Keratinocyte (primary cell): ENCODE measurements at regions not wholly inside any gene's neighbourhood (a gene's known extent, or its start where the extent isn't known, plus 50 kb on each side); places are given as distances from the start of the nearest gene placed in this dataset.

Source experiments
- EZH2 ChIP-seq: IDR thresholded peaks from one replicate; pipeline ENCODE4 v1.6.1; 2012; ENCODE audit warnings: inconsistent platforms, mild to moderate bottlenecking, low read length, moderate library complexity
- TF ChIP-seq, protein P1 (sequence below), 3 experiments: IDR thresholded peaks in 1 of 3; conservative IDR thresholded peaks in 1 of 3; optimal IDR thresholded peaks in 1 of 3; 2 replicates in 2 of 3; 3 replicates in 1 of 3; pipeline versions ENCODE3 to v1.5.1; 2011; ENCODE audit warnings: low read length in 3 of 3, mild to moderate bottlenecking in 3 of 3, moderate library complexity in 2 of 3, control low read depth in 1 of 3, inconsistent platforms in 1 of 3; ENCODE audit not compliant: insufficient read depth in 2 of 3; ENCODE audit errors: extremely low read depth in 1 of 3

DNA sequence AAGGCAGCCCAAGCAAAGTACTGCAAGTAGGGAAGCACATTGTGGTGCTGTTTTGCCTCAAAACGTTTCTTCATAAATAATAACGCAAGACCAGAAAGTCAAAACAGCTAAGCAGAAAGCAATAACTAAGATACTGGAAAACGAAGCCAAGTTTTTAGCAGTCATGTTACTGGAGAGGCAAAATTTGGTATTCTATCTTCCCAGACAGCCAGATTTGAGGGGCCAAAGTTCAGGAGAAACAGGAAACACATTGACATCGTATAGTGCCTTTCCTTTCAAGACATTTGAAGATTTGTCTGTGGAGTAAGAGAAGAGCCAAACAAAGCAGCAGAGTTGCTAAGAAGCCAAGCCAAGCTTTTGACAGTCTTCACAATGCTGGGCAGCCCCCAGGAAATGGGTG is 843.6 kb upstream of the NECTIN3 start:
- TF ChIP-seq, protein P1, sequence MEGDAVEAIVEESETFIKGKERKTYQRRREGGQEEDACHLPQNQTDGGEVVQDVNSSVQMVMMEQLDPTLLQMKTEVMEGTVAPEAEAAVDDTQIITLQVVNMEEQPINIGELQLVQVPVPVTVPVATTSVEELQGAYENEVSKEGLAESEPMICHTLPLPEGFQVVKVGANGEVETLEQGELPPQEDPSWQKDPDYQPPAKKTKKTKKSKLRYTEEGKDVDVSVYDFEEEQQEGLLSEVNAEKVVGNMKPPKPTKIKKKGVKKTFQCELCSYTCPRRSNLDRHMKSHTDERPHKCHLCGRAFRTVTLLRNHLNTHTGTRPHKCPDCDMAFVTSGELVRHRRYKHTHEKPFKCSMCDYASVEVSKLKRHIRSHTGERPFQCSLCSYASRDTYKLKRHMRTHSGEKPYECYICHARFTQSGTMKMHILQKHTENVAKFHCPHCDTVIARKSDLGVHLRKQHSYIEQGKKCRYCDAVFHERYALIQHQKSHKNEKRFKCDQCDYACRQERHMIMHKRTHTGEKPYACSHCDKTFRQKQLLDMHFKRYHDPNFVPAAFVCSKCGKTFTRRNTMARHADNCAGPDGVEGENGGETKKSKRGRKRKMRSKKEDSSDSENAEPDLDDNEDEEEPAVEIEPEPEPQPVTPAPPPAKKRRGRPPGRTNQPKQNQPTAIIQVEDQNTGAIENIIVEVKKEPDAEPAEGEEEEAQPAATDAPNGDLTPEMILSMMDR (optimal IDR thresholded peaks at IDR 0.05 in 1 of 3, IDR thresholded peaks at IDR 0.05 in 1 of 3, conservative IDR thresholded peaks at IDR 0.05 in 1 of 3; ENCODE audit: extremely low read depth in 1 of 3, insufficient read depth in 2 of 3, low read length in 3 of 3): no peak
- TF ChIP-seq EZH2: no peak
